Epithelial cell of proximal tubule (primary cell): ENCODE measurements at regions not wholly inside any gene's neighbourhood (a gene's known extent, or its start where the extent isn't known, plus 50 kb on each side); places are given as distances from the start of the nearest gene placed in this dataset.

Experiments used
- DNase-seq: peaks from one replicate; pipeline ENCODE4 v3.0.0-alpha.2; 2011; ENCODE audit warnings: low read depth
- H3K4me3 ChIP-seq: 2 replicates; pipeline ENCODE4 v1.5.1; 2011; ENCODE audit warnings: low read depth, mild to moderate bottlenecking, low read length
- CTCF ChIP-seq: conservative IDR thresholded peaks from 2 replicates; pipeline ENCODE4 v1.5.1; 2012; ENCODE audit warnings: low read depth, mild to moderate bottlenecking, low read length

- DNase-seq = no peak
- H3K4me3 ChIP-seq = no peak overlapping the region
- no peak for TF ChIP-seq CTCF
Observed at GRCh38 chr12:4026517-4026916, 153.3 kb upstream of the PARP11 start.

DNA sequence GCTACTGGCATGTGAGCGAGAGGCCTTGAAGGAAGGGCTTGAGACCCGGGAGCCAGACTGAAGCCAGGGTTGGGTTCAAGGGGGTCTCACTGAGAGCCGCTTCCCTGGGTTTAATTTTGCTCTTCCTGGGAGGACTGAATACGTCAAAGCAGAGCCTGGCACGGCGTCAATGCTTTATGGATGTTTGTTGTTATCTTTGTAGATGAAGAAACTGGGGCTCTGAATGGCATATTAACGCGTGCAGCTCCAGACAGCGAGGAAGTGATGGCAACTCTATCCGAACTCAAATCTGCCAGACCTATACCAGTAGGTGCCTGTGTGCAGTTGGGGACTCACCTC lies 152.8 kb upstream of the PARP11 start:
- DNase-seq = no peak
- H3K4me3 ChIP-seq = no peak overlapping the region
- TF ChIP-seq CTCF = no peak

GRCh38 chr12:4025181-4026019 lies 152.2 kb upstream of the PARP11 start:
- H3K4me3 ChIP-seq = no peak overlapping the region
- DNase-seq = no peak
- TF ChIP-seq CTCF = no peak

DNA sequence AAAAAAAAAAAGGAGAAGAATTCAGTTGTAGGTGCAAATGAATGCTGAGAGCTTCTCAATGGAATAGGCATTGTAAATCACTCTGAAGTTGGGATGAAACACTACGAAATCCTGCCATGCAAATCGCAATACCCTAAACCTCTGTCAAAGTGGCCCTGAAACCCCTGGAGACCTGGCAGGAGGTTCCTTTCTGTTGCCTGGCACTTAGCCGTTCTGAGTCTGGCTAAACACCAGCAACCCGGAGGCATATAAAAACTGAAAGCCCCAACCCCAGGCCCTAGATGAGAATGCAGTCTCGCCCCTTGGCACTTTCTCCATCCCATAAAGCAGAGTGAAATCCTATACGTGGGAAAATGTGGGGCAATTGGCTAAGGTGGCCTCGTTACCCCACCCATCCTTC lies 151.5 kb upstream of the PARP11 start:
- no peak for DNase-seq
- no peak overlapping the region for H3K4me3 ChIP-seq
- TF ChIP-seq CTCF = no peak

DNA sequence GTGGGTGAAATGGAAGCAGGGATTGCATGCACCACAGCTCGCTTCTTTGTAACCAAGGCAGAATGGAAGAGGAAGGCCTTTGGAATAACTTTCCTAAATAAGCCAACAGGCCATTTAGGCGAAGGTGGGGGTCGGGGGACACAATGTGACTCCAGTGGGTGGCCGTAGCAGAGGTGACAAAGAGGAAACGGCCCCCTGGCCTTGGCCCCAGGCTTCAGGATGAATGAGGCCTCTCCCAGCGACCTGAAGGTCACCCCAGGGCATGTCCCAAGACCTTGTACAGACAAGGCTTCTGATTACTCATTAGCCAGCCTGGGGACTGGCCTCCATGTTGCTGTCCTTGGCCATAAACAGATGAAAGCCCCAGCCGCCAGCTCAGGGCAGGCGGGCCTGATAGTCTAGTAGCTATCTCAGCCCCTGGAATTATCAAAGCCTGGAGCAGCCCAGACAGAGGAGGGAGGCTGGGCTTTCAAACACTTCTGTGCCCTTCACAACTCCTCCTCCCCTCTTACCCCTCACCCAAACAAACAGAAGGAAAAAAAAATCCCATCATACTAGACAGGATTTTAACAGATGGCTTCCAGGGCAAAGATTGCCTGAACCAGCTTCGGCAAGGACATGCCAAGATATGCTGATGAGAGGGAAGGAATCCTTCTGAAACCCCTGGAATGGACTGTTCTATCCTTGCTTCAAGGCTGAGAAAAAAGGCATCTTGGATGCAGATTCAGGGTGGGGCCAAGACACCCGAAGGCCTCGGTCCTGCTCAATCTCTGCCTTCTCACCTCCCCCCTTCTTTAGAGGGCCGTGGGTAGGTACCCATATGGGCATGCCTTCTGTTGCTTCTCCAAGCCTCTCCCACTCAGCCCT lies 142.3 kb upstream of the PARP11 start:
- no peak for TF ChIP-seq CTCF

GRCh38 chr12:4014858-4015224 lies 141.6 kb upstream of the PARP11 start:
- no peak for TF ChIP-seq CTCF
- no peak overlapping the region for H3K4me3 ChIP-seq
- DNase-seq = no peak

More for the DNA sequence above, 142.3 kb upstream of the PARP11 start:
- H3K4me3 ChIP-seq = no peak overlapping the region
- DNase-seq = no peak
